ENCODE measurements at regions not wholly inside any gene's neighbourhood (a gene's known extent, or its start where the extent isn't known, plus 50 kb on each side); places are given as distances from the start of the nearest gene placed in this dataset.

DNA sequence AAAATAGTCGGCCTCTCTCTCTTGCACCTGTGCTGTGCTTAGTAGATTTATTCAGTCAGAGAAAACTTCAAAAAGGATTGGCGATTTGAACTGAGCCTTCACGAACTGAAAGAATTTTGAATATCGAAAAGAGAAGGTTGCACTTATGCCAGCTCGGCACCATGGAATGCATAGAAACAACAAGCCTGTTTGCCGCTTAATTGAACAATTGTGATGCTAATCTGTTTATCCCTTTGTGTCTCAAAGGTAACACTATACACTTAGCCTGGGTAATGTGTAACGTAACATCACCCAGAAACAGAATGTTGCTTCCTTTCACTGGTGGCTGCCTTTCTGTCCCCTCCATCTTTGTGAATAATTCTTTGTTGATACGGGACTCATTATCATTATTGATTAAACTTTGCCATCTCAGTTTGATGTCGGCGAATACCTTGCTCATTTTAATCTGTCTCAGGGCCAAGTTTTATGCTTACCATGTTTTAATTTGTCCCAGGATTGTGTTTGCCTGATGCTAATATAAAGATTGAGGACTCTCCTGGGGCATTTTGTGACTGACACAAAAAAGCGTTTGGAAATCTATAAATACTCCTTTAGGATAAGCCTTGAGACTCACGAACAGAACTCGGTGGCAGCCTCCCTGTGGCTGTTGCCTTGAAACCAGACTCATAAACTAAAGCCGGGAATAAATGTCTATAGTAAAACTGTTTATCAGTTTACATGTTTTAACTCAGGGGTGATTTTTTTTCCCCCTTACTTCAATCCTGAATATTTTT, 400.5 kb downstream of the RAPGEF2 start:
- TF ChIP-seq, protein P1, sequence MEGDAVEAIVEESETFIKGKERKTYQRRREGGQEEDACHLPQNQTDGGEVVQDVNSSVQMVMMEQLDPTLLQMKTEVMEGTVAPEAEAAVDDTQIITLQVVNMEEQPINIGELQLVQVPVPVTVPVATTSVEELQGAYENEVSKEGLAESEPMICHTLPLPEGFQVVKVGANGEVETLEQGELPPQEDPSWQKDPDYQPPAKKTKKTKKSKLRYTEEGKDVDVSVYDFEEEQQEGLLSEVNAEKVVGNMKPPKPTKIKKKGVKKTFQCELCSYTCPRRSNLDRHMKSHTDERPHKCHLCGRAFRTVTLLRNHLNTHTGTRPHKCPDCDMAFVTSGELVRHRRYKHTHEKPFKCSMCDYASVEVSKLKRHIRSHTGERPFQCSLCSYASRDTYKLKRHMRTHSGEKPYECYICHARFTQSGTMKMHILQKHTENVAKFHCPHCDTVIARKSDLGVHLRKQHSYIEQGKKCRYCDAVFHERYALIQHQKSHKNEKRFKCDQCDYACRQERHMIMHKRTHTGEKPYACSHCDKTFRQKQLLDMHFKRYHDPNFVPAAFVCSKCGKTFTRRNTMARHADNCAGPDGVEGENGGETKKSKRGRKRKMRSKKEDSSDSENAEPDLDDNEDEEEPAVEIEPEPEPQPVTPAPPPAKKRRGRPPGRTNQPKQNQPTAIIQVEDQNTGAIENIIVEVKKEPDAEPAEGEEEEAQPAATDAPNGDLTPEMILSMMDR (IDR thresholded peaks at IDR 0.05; ENCODE audit: borderline replicate concordance, extremely low read depth, low read length, poor library complexity, severe bottlenecking) = no peak
- no peak for TF ChIP-seq EZH2 (IDR thresholded peaks at IDR 0.05; ENCODE audit: borderline replicate concordance, low read depth, low read length, severe bottlenecking)
